ENCODE measurements at regions not wholly inside any gene's neighbourhood (a gene's known extent, or its start where the extent isn't known, plus 50 kb on each side); places are given as distances from the start of the nearest gene placed in this dataset.

DNA sequence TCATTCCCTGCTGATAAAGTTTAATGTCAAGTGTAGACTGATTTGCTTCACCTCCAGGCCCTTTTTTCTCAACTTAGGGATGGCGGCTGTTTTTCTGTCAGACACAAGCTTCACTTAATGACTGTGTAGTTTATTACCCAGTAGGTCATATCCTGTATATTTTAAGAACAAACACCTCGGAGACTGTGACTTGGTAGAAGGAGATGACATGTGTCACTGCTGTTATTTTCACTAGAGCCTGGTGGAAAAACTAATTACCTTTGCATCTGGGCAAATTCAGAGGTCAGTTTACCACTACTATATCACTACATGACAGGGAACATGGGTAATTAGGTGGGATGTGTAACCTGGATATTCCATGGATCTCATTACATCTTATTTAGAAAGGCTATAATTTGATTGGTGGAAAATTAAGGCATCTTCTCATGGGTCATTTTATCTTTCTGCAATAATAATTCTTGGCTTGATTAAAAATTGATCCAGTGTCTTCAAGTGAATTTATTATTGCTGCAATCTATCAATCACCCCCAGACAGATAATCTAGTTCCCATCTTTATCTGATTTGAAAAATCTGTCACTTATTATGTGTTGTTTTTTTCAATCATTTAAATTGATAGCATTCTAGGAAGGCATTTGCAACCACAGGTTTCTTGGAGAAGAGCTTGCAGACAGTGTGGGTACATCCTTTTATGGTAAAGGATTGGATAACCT lies 353.8 kb upstream of the SPRED2 start:
- TF ChIP-seq, protein P1, sequence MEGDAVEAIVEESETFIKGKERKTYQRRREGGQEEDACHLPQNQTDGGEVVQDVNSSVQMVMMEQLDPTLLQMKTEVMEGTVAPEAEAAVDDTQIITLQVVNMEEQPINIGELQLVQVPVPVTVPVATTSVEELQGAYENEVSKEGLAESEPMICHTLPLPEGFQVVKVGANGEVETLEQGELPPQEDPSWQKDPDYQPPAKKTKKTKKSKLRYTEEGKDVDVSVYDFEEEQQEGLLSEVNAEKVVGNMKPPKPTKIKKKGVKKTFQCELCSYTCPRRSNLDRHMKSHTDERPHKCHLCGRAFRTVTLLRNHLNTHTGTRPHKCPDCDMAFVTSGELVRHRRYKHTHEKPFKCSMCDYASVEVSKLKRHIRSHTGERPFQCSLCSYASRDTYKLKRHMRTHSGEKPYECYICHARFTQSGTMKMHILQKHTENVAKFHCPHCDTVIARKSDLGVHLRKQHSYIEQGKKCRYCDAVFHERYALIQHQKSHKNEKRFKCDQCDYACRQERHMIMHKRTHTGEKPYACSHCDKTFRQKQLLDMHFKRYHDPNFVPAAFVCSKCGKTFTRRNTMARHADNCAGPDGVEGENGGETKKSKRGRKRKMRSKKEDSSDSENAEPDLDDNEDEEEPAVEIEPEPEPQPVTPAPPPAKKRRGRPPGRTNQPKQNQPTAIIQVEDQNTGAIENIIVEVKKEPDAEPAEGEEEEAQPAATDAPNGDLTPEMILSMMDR (IDR thresholded peaks at IDR 0.05): no peak
- TF ChIP-seq POLR2A (IDR thresholded peaks at IDR 0.05): no peak

Measured in Peyer's patch (tissue), 4 donors.